SK-N-SH treated with all-trans-retinoic acid at 6 μM for 48 hours (cell line): ENCODE measurements at regions not wholly inside any gene's neighbourhood (a gene's known extent, or its start where the extent isn't known, plus 50 kb on each side); places are given as distances from the start of the nearest gene placed in this dataset.

Experiments used
- BACH2 ChIP-seq: fragments of 250-450 bp; sonication (Bioruptor Pico); IDR thresholded peaks from 2 replicates; pipeline ENCODE4 v1.9.0; 2021; ENCODE audit warnings: mild to moderate bottlenecking, borderline replicate concordance
- CSDC2 ChIP-seq: fragments of 250-450 bp; sonication (Bioruptor Pico); IDR thresholded peaks from 2 replicates; pipeline ENCODE4 v1.5.0; 2020; ENCODE audit warnings: mild to moderate bottlenecking, moderate library complexity
- ISL1 ChIP-seq: fragments of 250-450 bp; sonication (Bioruptor Pico); IDR thresholded peaks from 2 replicates; pipeline ENCODE4 v2.1.2; 2022; ENCODE audit warnings: mild to moderate bottlenecking, moderate library complexity
- OSR1 ChIP-seq: fragments of 250-450 bp; sonication (Bioruptor Pico); IDR thresholded peaks from 2 replicates; pipeline ENCODE4 v1.8.0; 2022; ENCODE audit warnings: moderate library complexity, mild to moderate bottlenecking, inconsistent platforms
- TCF4 ChIP-seq: fragments of 250-450 bp; sonication (Bioruptor Pico); IDR thresholded peaks from 2 replicates; pipeline ENCODE4 v1.8.0; 2021; ENCODE audit warnings: mild to moderate bottlenecking, moderate library complexity, borderline replicate concordance
- ZC3H10 ChIP-seq: fragments of 250-450 bp; sonication (Bioruptor Pico); IDR thresholded peaks from 2 replicates; pipeline ENCODE4 v1.5.1; 2021; ENCODE audit warnings: mild to moderate bottlenecking, moderate library complexity
- ZFP3 ChIP-seq: fragments of 250-450 bp; sonication (Bioruptor Pico); IDR thresholded peaks from 2 replicates; pipeline ENCODE4 v1.5.0; 2020; ENCODE audit warnings: mild to moderate bottlenecking, moderate library complexity
- ZFP30 ChIP-seq: fragments of 450-650 bp; formaldehyde crosslinking; IDR thresholded peaks from 2 replicates; pipeline ENCODE4 v1.5.0; 2022; ENCODE audit warnings: mild to moderate bottlenecking, moderate library complexity
- ZNF70 ChIP-seq: fragments of 450-650 bp; formaldehyde crosslinking; IDR thresholded peaks from 2 replicates; pipeline ENCODE4 v1.5.0; 2020; ENCODE audit warnings: mild to moderate bottlenecking, moderate library complexity
- TF ChIP-seq, protein P1 (sequence below): fragments of 250-450 bp; sonication (Bioruptor Pico); IDR thresholded peaks from 2 replicates; pipeline ENCODE4 v1.5.0; 2020; ENCODE audit warnings: mild to moderate bottlenecking, moderate library complexity
- TF ChIP-seq, protein P2 (sequence below): fragments of 250-450 bp; sonication (Bioruptor Pico); IDR thresholded peaks from 2 replicates; pipeline ENCODE4 v1.5.1; 2021; ENCODE audit warnings: mild to moderate bottlenecking, moderate library complexity
- TF ChIP-seq, protein P3 (sequence below): fragments of 250-450 bp; sonication (Bioruptor Pico); IDR thresholded peaks from 2 replicates; pipeline ENCODE4 v1.8.0; 2020; ENCODE audit warnings: mild to moderate bottlenecking, moderate library complexity, borderline replicate concordance

DNA sequence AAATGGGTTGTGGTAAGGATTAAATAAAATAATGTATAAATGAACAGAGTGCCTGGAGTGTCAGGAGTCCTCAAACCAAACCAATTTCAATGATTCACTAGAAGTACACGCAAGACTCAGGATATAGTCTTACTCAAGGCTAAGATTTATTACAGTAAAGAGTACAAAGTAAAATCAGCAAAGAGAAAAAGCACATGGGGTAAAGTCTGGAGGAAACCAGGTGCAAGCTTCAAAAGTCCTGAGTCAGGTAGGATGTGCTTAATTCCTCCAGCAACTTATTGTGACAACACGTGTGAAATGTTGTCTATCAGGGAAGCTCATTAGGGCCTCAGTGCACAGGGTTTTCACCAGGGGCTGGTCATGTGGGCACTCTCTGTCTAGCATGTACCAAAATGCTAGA, 105.8 kb upstream of the NAP1L1 start:
- TF ChIP-seq, protein P1, sequence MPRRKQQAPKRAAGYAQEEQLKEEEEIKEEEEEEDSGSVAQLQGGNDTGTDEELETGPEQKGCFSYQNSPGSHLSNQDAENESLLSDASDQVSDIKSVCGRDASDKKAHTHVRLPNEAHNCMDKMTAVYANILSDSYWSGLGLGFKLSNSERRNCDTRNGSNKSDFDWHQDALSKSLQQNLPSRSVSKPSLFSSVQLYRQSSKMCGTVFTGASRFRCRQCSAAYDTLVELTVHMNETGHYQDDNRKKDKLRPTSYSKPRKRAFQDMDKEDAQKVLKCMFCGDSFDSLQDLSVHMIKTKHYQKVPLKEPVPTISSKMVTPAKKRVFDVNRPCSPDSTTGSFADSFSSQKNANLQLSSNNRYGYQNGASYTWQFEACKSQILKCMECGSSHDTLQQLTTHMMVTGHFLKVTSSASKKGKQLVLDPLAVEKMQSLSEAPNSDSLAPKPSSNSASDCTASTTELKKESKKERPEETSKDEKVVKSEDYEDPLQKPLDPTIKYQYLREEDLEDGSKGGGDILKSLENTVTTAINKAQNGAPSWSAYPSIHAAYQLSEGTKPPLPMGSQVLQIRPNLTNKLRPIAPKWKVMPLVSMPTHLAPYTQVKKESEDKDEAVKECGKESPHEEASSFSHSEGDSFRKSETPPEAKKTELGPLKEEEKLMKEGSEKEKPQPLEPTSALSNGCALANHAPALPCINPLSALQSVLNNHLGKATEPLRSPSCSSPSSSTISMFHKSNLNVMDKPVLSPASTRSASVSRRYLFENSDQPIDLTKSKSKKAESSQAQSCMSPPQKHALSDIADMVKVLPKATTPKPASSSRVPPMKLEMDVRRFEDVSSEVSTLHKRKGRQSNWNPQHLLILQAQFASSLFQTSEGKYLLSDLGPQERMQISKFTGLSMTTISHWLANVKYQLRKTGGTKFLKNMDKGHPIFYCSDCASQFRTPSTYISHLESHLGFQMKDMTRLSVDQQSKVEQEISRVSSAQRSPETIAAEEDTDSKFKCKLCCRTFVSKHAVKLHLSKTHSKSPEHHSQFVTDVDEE = no peak
- TF ChIP-seq ZNF70 (CRISPR knock-in tag) (no peak), TCF4 (CRISPR knock-in tag) (no peak), OSR1 (no peak), ZFP30 (CRISPR knock-in tag) (no peak), ISL1 (CRISPR knock-in tag) (no peak), CSDC2 (CRISPR knock-in tag) (no peak), ZFP3 (CRISPR knock-in tag) (no peak), ZC3H10 (no peak), BACH2 (CRISPR knock-in tag) (no peak)
- TF ChIP-seq, protein P2, sequence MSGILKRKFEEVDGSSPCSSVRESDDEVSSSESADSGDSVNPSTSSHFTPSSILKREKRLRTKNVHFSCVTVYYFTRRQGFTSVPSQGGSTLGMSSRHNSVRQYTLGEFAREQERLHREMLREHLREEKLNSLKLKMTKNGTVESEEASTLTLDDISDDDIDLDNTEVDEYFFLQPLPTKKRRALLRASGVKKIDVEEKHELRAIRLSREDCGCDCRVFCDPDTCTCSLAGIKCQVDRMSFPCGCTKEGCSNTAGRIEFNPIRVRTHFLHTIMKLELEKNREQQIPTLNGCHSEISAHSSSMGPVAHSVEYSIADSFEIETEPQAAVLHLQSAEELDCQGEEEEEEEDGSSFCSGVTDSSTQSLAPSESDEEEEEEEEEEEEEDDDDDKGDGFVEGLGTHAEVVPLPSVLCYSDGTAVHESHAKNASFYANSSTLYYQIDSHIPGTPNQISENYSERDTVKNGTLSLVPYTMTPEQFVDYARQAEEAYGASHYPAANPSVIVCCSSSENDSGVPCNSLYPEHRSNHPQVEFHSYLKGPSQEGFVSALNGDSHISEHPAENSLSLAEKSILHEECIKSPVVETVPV (CRISPR knock-in tag) = no peak
- TF ChIP-seq, protein P3, sequence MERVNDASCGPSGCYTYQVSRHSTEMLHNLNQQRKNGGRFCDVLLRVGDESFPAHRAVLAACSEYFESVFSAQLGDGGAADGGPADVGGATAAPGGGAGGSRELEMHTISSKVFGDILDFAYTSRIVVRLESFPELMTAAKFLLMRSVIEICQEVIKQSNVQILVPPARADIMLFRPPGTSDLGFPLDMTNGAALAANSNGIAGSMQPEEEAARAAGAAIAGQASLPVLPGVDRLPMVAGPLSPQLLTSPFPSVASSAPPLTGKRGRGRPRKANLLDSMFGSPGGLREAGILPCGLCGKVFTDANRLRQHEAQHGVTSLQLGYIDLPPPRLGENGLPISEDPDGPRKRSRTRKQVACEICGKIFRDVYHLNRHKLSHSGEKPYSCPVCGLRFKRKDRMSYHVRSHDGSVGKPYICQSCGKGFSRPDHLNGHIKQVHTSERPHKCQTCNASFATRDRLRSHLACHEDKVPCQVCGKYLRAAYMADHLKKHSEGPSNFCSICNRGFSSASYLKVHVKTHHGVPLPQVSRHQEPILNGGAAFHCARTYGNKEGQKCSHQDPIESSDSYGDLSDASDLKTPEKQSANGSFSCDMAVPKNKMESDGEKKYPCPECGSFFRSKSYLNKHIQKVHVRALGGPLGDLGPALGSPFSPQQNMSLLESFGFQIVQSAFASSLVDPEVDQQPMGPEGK (CRISPR knock-in tag) = no peak
